GM18502 (cell line): ENCODE measurements at regions not wholly inside any gene's neighbourhood (a gene's known extent, or its start where the extent isn't known, plus 50 kb on each side); places are given as distances from the start of the nearest gene placed in this dataset.

Experiments used
- ATAC-seq: cut with Tn5 transposase; IDR thresholded peaks from one replicate; pipeline ENCODE4 v1.9.1; 2021; ENCODE audit warnings: mild to moderate bottlenecking; ENCODE audit not compliant: unreplicated experiment, poor library complexity

DNA sequence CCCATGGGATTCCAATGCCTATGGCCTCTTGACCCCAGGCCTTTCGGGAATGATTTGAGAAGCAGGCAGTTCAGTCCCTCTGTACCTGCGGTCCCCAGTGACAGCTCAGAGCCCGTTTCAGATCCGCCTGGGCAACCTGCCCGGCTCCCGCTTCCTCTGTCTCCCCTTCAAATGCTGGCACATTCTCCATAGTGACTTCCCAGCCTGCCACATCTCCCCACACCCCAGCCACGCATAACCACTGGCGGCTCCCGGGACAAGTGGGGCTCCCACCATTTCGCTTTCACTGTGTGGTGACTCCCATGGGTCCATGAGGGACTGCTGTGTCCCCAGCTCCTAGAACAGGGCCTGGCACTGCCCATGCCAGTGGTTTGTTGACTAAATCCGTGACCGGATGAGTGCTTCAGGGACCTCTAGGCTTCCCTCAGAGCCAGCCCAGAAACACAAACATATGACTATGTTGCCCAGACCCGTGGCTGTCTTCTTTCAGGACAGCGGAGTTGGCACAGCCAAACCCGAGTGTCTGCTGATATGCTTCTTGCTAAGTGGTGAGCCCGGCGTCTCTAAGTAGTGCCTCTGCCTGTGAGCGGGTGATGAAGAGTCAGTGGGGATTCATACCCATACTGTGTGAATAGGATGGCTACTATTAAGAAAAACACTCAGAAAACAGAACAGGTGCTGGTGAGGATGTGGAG is 91.2 kb downstream of the GLI2 start:
- ATAC-seq = no peak

DNA sequence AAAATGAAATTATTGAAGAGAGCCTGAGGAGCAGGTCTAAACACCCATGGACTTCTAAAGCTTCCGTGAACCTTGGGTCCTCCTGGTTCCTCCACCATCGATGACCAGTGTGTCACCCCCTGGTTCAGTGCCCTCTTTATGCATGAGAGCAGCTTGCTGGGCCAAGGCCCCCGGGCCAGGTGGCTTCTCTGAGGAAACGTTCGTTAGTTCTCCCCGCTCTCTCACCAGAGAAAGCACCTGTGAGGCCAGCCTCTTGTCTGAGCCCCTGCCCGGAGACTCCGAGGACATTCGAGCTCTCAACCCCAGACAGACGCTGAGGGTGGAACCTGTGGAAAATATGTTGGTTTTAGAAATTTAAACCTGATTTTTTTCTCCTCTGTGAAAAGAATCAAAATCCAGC is 92.4 kb downstream of the GLI2 start:
- ATAC-seq = no peak

DNA sequence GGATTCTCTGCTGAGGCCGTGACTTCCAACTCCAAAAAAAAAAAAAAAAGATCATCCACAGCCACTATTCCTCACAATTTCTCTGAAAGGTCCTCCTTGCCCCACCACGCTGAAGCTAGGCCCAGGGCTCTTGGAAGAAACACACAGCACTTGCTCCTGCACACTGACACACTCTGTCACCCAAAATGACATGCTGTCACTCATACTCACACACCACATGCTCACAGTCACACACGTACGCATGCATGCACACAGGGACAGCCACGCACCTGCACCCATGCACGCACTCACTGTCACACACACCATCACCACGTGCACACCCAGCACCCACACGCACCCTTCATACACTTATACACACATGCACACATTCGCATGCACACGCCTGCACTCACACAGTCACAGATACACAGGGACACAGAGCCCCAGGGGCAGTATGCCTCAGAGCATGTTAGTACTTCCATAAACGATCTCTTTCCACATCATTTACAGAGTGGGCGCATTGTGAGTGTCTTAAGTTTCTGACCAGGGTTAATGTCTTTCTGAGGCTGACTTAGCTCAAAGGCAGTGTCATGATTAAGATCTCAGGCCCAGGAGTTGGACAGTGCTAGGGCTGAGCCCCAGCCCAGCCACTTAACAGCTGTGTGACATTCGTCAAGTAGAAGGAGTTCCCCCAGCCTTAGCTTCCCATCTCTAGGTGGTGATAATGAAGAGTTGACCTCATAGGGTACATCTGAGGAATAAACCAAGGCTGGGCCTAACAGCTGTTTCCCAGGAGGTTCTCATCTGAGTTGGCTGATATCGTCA is 93.4 kb downstream of the GLI2 start:
- no peak for ATAC-seq

DNA sequence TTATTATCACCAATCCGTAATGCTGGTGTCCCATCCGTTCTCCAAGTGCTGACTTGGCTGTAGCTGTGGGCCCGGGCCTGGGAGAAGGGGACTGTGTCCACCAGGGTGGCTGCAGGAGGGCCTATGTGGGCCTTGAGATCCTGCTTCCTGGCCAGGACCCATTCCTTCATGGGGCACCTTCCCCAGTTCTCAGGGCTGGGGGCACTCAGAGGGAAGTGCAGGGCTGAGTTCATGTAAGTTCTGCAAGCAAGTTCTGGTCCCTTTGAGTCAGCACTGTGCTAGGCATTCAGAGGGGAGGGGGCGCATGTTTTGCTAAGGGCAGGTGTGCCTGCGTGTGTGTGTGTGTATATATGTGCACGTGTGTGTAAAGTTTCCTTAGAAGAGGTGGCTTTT is 94.0 kb downstream of the GLI2 start:
- ATAC-seq = no peak

DNA sequence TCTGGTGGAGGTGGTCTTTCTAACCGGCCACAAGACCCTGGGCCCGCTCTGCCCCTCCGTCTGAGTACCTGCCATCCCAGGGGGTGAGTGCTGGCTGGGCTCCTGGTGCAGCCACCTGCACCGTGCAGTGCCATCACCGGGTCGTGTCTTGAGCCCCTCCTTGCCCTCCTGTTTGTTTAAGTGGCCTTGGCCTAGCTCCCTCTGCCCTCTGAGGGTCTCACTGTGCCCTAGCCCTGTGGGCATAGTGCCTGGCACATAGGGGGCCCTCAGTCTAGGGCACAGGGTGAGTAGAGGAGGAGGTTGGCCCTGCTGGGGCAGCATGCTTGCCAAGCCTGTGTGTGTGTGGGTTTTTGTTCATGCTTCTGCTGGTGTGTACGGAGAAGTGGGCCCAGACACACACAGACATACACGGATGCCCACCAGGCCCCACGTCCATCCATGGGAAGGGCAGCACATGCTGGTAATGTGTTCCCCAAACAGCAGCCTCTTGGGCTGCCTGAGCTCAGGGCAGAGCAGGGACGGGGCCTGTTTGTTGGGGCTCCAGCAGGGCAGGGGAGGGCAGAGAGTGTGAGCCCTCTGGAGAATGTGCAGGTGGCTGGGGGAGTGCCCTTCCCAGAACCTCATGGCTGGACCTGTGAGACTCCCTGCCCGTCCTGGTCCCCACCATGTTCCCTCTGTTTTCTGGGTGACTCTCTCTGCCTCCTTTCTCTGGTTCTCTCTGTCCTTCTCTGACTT is 94.6 kb downstream of the GLI2 start:
- ATAC-seq = no peak

DNA sequence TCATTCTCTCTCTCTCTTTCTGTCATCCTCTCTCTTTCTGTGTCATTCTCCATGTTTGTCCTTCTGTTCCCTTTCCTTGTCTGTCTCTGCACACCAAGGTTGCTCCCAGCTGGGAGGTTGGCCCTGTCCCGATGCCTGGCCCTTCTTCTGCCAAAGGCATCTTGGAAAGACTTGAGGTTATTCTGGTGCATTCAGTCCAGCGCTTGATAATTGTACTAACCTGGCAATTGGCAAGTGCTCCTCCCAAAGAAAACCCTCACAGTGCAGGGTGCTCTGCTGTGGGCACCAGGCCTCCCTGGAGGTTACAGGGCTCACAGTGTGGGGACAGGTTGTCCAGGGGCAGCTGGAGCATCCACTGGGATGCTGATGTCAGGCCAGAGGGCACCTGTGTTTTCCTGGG is 95.4 kb downstream of the GLI2 start:
- ATAC-seq = no peak

DNA sequence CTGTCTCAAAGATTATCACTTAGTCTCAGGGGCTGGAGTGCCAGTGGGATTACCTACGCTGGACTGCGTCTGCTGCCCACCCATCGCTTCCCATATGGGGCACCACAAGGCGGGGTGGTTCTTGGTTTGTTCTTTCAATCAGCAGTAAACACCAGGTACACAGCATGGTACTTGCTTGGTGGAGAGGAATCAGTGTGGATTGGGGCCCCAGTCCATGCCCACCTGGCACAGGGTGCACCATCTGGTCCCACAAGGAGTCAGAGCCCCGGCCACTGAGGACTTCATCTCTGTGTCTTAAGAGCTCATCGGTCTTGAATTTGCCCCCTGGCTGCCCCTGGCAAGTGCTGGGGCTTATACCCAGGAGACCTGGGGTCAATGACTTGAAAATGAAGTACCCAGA is 96.2 kb downstream of the GLI2 start:
- ATAC-seq = no peak

DNA sequence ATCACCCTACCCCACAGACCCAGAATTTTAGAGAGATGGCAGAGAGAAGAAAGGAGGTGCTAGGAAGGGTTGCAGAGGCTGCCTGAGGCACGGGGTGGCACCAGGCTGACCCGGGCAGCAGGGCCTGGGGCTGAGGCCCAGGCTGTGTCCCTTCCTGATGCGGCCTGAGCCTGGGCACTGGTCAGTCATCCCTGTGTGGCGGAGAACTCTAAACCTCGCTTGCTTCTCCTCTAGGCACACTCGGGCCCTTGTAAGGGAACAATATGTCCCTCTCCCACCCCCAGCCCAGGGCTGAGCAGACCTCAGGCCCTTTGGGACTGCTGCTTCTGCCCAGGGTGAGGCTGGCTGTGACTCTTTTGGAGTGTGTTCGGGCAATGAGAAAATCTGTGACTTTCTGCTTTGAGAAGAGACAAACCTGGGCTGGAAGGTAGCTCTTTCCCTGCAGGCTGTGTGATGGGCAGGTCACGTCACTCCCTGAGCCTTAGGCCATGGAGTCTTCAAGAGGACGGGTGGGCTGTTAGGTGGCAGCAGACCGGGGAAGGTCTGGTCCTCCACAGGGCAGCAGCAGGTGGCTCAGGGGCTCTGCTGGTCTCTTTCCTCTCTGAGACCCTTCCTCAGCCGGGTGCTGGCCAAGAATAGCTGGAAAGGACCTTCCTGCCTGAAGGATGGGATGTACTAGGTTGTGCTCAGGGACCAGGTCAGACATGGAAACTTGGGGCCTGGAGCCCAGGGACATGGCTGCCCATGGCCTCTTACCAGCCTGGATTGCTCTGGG is 96.8 kb downstream of the GLI2 start:
- no peak for ATAC-seq

DNA sequence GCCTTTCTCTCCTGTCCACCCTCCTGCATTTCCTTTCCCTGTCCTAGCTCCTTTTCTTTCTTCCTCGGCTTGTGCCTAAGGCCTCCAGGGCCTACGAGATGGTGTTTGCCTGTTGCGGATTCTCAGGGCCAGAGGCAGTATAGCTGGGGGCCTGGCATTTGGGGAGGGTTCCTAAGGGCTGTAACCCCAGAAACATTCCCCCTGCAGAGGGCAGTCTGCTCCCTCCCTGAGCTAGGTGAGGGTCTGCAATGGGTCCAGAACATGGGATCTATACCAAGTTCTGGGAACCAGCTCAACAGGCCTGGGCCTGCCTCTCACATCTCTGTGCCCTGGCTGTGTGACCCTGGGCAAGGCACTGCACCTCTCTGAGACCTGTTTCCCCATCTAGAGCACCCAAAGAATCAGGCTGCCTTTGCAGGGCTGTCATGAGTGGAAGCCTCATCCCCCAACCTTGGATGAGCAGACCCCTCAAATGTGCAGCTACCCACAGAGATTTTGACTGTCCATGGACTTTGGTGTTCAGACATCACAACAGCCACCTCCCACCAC is 97.5 kb downstream of the GLI2 start:
- ATAC-seq = no peak

DNA sequence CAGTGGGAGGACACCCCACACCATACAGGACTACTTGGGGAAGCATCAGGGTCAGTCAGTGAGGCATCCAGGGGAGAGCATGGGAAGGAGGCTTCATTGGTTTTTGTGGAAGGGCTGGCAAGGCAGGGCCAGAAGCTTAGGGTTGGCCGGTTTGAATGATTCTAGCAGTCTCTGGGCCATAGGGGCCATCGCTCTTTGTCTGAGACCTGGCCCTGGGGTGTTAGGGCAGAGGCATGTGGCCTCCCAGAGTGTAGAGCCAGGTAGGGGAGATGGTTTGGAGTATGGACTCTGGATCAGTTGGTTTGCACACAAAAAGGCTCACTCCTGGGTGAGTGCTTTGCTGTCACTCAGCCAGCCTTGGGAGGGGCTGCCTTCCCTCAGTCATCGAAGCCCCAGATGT is 98.5 kb downstream of the GLI2 start:
- no peak for ATAC-seq

- no peak for ATAC-seq
Observed at GRCh38 chr2:120836281-120836680, 100.6 kb downstream of the GLI2 start.

GRCh38 chr2:120840795-120841487 is 105.3 kb downstream of the GLI2 start:
- no peak for ATAC-seq

DNA sequence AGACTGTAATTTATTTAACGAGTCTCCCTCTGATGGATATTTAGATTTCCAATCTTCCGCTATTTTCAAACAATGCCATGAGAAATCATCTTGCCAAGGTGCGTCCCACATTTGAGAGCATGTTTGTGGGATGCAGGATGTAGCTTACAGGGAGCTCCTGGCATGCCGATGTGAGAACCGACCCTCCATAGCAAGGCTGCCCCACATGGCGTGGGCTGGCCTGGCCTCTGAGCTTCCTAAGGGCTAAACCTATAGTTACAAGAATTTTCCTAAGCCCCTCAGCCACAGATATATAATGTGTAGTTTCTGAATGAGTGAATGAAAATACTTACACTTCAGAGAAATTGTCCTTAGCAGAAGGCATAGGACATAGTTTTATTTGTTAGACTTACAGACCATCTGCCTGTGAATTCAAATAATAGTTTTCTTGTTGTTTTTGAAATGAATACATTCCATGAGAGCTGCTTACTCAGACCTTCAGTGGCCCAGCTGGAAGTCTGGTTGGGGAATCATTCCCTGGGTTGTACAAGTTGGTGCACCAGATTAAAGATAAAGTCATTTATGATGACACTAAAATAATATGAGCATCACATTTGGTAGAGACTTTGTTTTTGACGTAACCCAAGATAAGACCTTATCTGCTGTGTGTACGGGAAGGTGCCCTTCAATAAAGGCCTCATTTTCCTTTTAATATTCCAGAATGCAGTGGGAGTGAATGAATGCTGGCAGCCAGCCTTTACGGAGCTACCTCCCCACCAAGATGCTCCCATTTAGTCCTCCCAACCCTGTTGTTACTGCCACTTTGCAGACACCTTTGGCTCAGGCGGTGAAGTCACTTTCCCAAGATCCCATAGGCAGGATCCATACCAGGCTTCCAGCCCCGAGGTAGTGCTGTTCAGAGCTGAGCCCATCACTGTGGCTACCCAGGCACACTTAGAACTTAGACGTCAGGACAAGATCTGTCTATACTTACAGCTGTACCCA is 107.1 kb downstream of the GLI2 start:
- ATAC-seq = no peak

GRCh38 chr2:120844070-120844738 is 108.5 kb downstream of the GLI2 start:
- no peak for ATAC-seq

GRCh38 chr2:120845277-120845676 is 109.6 kb downstream of the GLI2 start:
- no peak for ATAC-seq

GRCh38 chr2:120846406-120847095 is 110.9 kb downstream of the GLI2 start:
- no peak for ATAC-seq

DNA sequence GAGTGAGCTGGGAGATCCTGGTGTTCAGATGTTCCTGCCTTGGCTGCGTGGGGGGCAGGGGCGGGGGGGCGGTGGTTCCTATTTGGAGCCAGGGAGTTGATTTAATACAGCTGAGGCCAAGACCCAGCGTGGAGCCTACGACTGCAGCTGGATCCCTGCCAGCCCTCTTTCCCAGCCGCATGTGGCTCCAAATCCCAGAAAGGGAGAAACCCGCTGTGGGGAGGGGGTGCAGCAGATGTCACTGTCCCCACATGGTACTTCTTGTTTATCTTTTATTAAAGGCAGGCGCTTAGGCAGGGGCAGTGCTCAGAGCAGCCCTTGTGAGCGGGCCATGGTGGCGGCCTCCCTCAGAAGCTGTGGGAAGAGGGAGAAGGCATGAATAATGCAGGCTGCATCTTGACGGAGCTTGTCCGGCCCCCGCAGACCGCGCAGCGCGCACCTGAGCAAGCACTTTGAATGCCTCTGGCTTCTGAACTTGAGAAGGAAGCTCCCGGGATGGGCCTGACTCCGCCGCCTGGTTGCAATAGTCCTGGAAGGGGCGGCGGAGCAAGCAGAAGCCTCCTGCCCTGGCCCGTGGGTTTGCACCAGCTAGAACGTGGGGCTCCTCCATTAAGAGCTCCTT is 112.1 kb downstream of the GLI2 start:
- ATAC-seq = no peak
